ENCODE measurements at regions not wholly inside any gene's neighbourhood (a gene's known extent, or its start where the extent isn't known, plus 50 kb on each side); places are given as distances from the start of the nearest gene placed in this dataset.

GRCh38 chr2:195428673-195429072 lies 228.4 kb upstream of the SLC39A10 start:
- no peak for TF ChIP-seq ZNF600 (tag by site-specific recombination; IDR thresholded peaks at IDR 0.05)
- TF ChIP-seq REPIN1 (tag by site-specific recombination; IDR thresholded peaks at IDR 0.05; ENCODE audit: low read depth): no peak
- no peak for TF ChIP-seq ZSCAN4 (tag by site-specific recombination; IDR thresholded peaks at IDR 0.05)
- no peak for TF ChIP-seq ZNF362 (tag by site-specific recombination; IDR thresholded peaks at IDR 0.05)
- no peak for TF ChIP-seq ELK4 (IDR thresholded peaks at IDR 0.05; ENCODE audit: borderline replicate concordance, low read depth, low read length)
- TF ChIP-seq YY2 (tag by site-specific recombination; IDR thresholded peaks at IDR 0.05): no peak
- no peaks in the 10 kb centered on the region for H3K9me3 ChIP-seq (ENCODE audit: control insufficient read depth, insufficient read depth, low read depth, low read length)
- CTCF ChIA-PET: no interaction called here
- H3K27ac ChIP-seq (ENCODE audit: extremely low read depth, low read depth, low read length): no peak overlapping the region
- H3K4me1 ChIP-seq (ENCODE audit: control insufficient read depth, insufficient read depth, low read length): no peaks in the 10 kb centered on the region
- POLR2A ChIA-PET: no interaction called here
- H3K36me3 ChIP-seq (ENCODE audit: control insufficient read depth in 2 of 2, insufficient read depth in 1 of 2, low read length in 2 of 2): no peaks in the 10 kb centered on the region
- H3K4me3 ChIP-seq (ENCODE audit: low read depth, low read length): no peak overlapping the region

GRCh38 chr2:195425328-195425727 lies 231.7 kb upstream of the SLC39A10 start:
- no peak overlapping the region for H3K27ac ChIP-seq (ENCODE audit: extremely low read depth, low read depth, low read length)
- H3K9me3 ChIP-seq (ENCODE audit: control insufficient read depth, insufficient read depth, low read depth, low read length): no peaks in the 10 kb centered on the region
- H3K4me1 ChIP-seq (ENCODE audit: control insufficient read depth, insufficient read depth, low read length): no peaks in the 10 kb centered on the region
- no peaks in the 10 kb centered on the region for H3K36me3 ChIP-seq (ENCODE audit: control insufficient read depth in 2 of 2, insufficient read depth in 1 of 2, low read length in 2 of 2)
- TF ChIP-seq ZNF843 (tag by site-specific recombination; IDR thresholded peaks at IDR 0.05): no peak
- no peak for TF ChIP-seq SALL2 (tag by site-specific recombination; IDR thresholded peaks at IDR 0.05; ENCODE audit: borderline replicate concordance)
- TF ChIP-seq ZNF76 (tag by site-specific recombination; IDR thresholded peaks at IDR 0.05; ENCODE audit: borderline replicate concordance, low read depth): no peak
- no peak for TF ChIP-seq ZNF639 (tag by site-specific recombination; IDR thresholded peaks at IDR 0.05)
- TF ChIP-seq ZNF529 (tag by site-specific recombination; IDR thresholded peaks at IDR 0.05; ENCODE audit: insufficient replicate concordance): no peak
- no peak for TF ChIP-seq ZNF585B (tag by site-specific recombination; IDR thresholded peaks at IDR 0.05)
- TF ChIP-seq MYNN (tag by site-specific recombination; IDR thresholded peaks at IDR 0.05; ENCODE audit: borderline replicate concordance): no peak
- no peak for TF ChIP-seq ATF2 (tag by site-specific recombination; IDR thresholded peaks at IDR 0.05; ENCODE audit: low read depth)
- TF ChIP-seq ZNF423 (tag by site-specific recombination; IDR thresholded peaks at IDR 0.05): no peak
- TF ChIP-seq ZBTB49 (tag by site-specific recombination; IDR thresholded peaks at IDR 0.05; ENCODE audit: low read depth): no peak
- TF ChIP-seq ZFHX2 (tag by site-specific recombination; conservative IDR thresholded peaks at IDR 0.05): no peak
- no peak for TF ChIP-seq PRDM1 (tag by site-specific recombination; IDR thresholded peaks at IDR 0.05)
- TF ChIP-seq ZNF623 (tag by site-specific recombination; IDR thresholded peaks at IDR 0.05): no peak
- TF ChIP-seq ZNF830 (tag by site-specific recombination; IDR thresholded peaks at IDR 0.05; ENCODE audit: low read depth): no peak
- no peak for TF ChIP-seq ZNF121 (tag by site-specific recombination; IDR thresholded peaks at IDR 0.05)
- TF ChIP-seq ZNF837 (tag by site-specific recombination; IDR thresholded peaks at IDR 0.05): no peak
- no peak for TF ChIP-seq ZNF660 (tag by site-specific recombination; IDR thresholded peaks at IDR 0.05)
- ChIA-PET CTCF (interaction anchor here (0.6 kb wide), 1 partner anchor 62 kb away, joined by 3 read pairs; no protein-coding TSS in a partner anchor), POLR2A (no interaction called here)
- H3K4me3 ChIP-seq (ENCODE audit: low read depth, low read length): no peak overlapping the region
